ENCODE measurements at regions not wholly inside any gene's neighbourhood (a gene's known extent, or its start where the extent isn't known, plus 50 kb on each side); places are given as distances from the start of the nearest gene placed in this dataset.

DNA sequence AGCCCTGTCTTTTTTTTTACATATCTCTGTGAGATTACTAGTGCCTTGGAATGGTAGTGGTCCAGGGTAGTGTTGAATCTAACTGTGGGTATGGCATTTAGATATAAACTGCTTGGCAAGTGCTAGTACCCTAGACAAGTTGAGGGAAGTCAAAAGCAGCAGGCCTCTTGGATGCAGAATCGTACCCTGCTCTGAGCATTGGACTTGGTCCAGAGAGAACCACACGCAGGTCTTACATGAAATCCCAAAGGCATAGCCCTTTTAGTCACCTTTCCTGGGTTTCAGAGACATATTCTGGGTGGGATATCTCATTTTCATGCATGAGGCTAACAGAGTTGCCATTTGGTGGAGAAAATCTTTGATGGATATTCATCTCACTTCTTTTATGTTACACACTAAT lies 641.4 kb downstream of the PDCD6IP start:
- no peaks in the 10 kb centered on the region for H3K36me3 ChIP-seq (ENCODE audit: control insufficient read depth in 2 of 2, insufficient read depth in 2 of 2, low read length in 1 of 2)
- H3K79me2 ChIP-seq (ENCODE audit: control insufficient read depth, insufficient read depth, low read length) = no peaks in the 10 kb centered on the region
- POLR2A ChIA-PET = no interaction called here
- H3K27ac ChIP-seq (ENCODE audit: control insufficient read depth, insufficient read depth) = no peak overlapping the region
- CTCF ChIA-PET = no interaction called here
- DNase-seq (ENCODE audit: low read depth, low spot score) (no peak), FAIRE-seq (no peak), ATAC-seq (no peak)
- intact Hi-C loops (cut with micrococcal nuclease; ENCODE audit: unreplicated experiment) (no loop called here), in situ Hi-C loops (cut with MboI) (no loop called here)
- no peak overlapping the region for H3K9ac ChIP-seq (ENCODE audit: control insufficient read depth, insufficient read depth, low read length)
- no peaks in the 10 kb centered on the region for H3K4me1 ChIP-seq (ENCODE audit: control insufficient read depth, insufficient read depth, low read length)
- no peak for TF ChIP-seq ZZZ3 (IDR thresholded peaks at IDR 0.05; ENCODE audit: control insufficient read depth, insufficient read length, low read depth)
- TF ChIP-seq, protein P1, sequence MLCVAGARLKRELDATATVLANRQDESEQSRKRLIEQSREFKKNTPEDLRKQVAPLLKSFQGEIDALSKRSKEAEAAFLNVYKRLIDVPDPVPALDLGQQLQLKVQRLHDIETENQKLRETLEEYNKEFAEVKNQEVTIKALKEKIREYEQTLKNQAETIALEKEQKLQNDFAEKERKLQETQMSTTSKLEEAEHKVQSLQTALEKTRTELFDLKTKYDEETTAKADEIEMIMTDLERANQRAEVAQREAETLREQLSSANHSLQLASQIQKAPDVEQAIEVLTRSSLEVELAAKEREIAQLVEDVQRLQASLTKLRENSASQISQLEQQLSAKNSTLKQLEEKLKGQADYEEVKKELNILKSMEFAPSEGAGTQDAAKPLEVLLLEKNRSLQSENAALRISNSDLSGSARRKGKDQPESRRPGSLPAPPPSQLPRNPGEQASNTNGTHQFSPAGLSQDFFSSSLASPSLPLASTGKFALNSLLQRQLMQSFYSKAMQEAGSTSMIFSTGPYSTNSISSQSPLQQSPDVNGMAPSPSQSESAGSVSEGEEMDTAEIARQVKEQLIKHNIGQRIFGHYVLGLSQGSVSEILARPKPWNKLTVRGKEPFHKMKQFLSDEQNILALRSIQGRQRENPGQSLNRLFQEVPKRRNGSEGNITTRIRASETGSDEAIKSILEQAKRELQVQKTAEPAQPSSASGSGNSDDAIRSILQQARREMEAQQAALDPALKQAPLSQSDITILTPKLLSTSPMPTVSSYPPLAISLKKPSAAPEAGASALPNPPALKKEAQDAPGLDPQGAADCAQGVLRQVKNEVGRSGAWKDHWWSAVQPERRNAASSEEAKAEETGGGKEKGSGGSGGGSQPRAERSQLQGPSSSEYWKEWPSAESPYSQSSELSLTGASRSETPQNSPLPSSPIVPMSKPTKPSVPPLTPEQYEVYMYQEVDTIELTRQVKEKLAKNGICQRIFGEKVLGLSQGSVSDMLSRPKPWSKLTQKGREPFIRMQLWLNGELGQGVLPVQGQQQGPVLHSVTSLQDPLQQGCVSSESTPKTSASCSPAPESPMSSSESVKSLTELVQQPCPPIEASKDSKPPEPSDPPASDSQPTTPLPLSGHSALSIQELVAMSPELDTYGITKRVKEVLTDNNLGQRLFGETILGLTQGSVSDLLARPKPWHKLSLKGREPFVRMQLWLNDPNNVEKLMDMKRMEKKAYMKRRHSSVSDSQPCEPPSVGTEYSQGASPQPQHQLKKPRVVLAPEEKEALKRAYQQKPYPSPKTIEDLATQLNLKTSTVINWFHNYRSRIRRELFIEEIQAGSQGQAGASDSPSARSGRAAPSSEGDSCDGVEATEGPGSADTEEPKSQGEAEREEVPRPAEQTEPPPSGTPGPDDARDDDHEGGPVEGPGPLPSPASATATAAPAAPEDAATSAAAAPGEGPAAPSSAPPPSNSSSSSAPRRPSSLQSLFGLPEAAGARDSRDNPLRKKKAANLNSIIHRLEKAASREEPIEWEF (IDR thresholded peaks at IDR 0.05; ENCODE audit: insufficient replicate concordance, low read depth, low read length) = no peak
- TF ChIP-seq SIX5 (IDR thresholded peaks at IDR 0.05; ENCODE audit: low read depth, low read length, severe bottlenecking) = no peak
- no peak for TF ChIP-seq KAT2A (conservative IDR thresholded peaks at IDR 0.05; ENCODE audit: control insufficient read depth, low read depth, low read length)
- TF ChIP-seq POLR2A (IDR thresholded peaks at IDR 0.05; ENCODE audit: low read depth, low read length) = no peak
- TF ChIP-seq IKZF1 (conservative IDR thresholded peaks at IDR 0.05) = no peak
- no peak for TF ChIP-seq RBBP5 (conservative IDR thresholded peaks at IDR 0.05)
- no peak for TF ChIP-seq PAX8 (IDR thresholded peaks at IDR 0.05)
- no peak for TF ChIP-seq SMAD1 (IDR thresholded peaks at IDR 0.05; ENCODE audit: low read depth, partially characterized antibody)
- TF ChIP-seq MTA3 (IDR thresholded peaks at IDR 0.05; ENCODE audit: borderline replicate concordance, low read length) = no peak
- TF ChIP-seq CHD1 (IDR thresholded peaks at IDR 0.05; ENCODE audit: low read depth, low read length) = no peak
- no peak for TF ChIP-seq PAX5 (IDR thresholded peaks at IDR 0.05; ENCODE audit: borderline replicate concordance, low read depth, low read length)
- no peak for TF ChIP-seq SUZ12 (IDR thresholded peaks at IDR 0.05; ENCODE audit: unreplicated experiment)
- TF ChIP-seq RCOR1 (conservative IDR thresholded peaks at IDR 0.05; ENCODE audit: low read depth, low read length) = no peak
- TF ChIP-seq ATF7 (IDR thresholded peaks at IDR 0.05; ENCODE audit: low read depth) = no peak
- TF ChIP-seq ZNF384 (IDR thresholded peaks at IDR 0.05; ENCODE audit: borderline replicate concordance, low read depth, low read length) = no peak
- TF ChIP-seq EP300 (IDR thresholded peaks at IDR 0.05; ENCODE audit: borderline replicate concordance in 1 of 2, control insufficient read depth in 1 of 2, low read depth in 2 of 2, low read length in 2 of 2) = no peak
- no TSS peak for BruUV-seq (replicated peaks)
- 0% methylated on average over 2 of the region's 2 CpGs for WGBS (ENCODE audit: insufficient coverage, insufficient replicate concordance, low lambda C conversion rate, missing lambda C conversion rate)
- no peaks in the 10 kb centered on the region for H3K27me3 ChIP-seq (replicated peaks in 1 of 2; ENCODE audit: control insufficient read depth in 2 of 2, insufficient read depth in 2 of 2, low read length in 1 of 2)
- SMC1A ChIA-PET (ENCODE audit: uncharacterized antibody, unreplicated experiment) = no interaction called here
- no peak overlapping the region for H2AFZ ChIP-seq (ENCODE audit: control insufficient read depth, low read depth, low read length)
- no peaks in the 10 kb centered on the region for H4K20me1 ChIP-seq (ENCODE audit: control insufficient read depth, insufficient read depth)
- RAD21 ChIA-PET (ENCODE audit: unreplicated experiment) = no interaction called here
- no peak overlapping the region for H3K4me2 ChIP-seq (ENCODE audit: control insufficient read depth, insufficient read depth)
- H3K9me3 ChIP-seq (replicated peaks; ENCODE audit: control insufficient read depth, insufficient read depth, low read length) = no peaks in the 10 kb centered on the region
- H3K4me3 ChIP-seq = no peak overlapping the region
